ENCODE measurements at regions not wholly inside any gene's neighbourhood (a gene's known extent, or its start where the extent isn't known, plus 50 kb on each side); places are given as distances from the start of the nearest gene placed in this dataset.
"Not testable (repeated sequence)": the region's sequence is repeated elsewhere in the genome, so short reads cannot be mapped to it uniquely, and the experiment has no call there.

- DNase-seq (no peak), ATAC-seq (no peak)
- Histone ChIP-seq H3K27me3 (ENCODE audit: control insufficient read depth, insufficient read depth, low read length) (no peaks in the 10 kb centered on the region), H3K4me3 (ENCODE audit: low read length) (no peak overlapping the region), H3K4me1 (ENCODE audit: control insufficient read depth, insufficient read depth, low read length) (peaks cover 8% of the 10 kb centered on the region), H3K9me3 (ENCODE audit: control insufficient read depth, insufficient read depth, low read length) (no peaks in the 10 kb centered on the region), H3K27ac (ENCODE audit: low read length) (no peak overlapping the region), H3K36me3 (ENCODE audit: control insufficient read depth, insufficient read depth, low read length) (no peaks in the 10 kb centered on the region)
- Mint-ChIP-seq H3K4me3 (no peak overlapping the region), H3K27me3 (ENCODE audit: low read depth in 2 of 2) (peaks cover 7 to 11% of the 10 kb centered on the region in 2 donors), H3K4me1 (peaks cover 5 to 13% of the 10 kb centered on the region in 2 donors), H3K27ac (no peak overlapping the region), H3K36me3 (no peaks in the 10 kb centered on the region), H3K9me3 (no peaks in the 10 kb centered on the region)
- intact Hi-C loops (cut with micrococcal nuclease) = no loop called here
- TF ChIP-seq CTCF (IDR thresholded peaks at IDR 0.05) = no peak
- WGBS (ENCODE audit: insufficient coverage) = 83% methylated on average over 6 of the region's 7 CpGs
Measured at GRCh38 chr2:205865905-205866441, 183.7 kb downstream of the NRP2 start.

- intact Hi-C loops (cut with micrococcal nuclease) = no loop called here
Measured at GRCh38 chr2:205865056-205865455, 182.8 kb downstream of the NRP2 start.

GRCh38 chr2:205864491-205864890 is 182.2 kb downstream of the NRP2 start:
- Mint-ChIP-seq H3K27me3 (ENCODE audit: low read depth in 2 of 2) (peaks cover 11% of the 10 kb centered on the region in 2 donors), H3K36me3 (no peaks in the 10 kb centered on the region), H3K4me1 (peaks cover 5 to 12% of the 10 kb centered on the region in 2 donors), H3K4me3 (no peak overlapping the region), H3K27ac (no peak overlapping the region), H3K9me3 (no peaks in the 10 kb centered on the region)
- no peak for TF ChIP-seq CTCF (IDR thresholded peaks at IDR 0.05)
- no peaks in the 10 kb centered on the region for H3K36me3 ChIP-seq (ENCODE audit: control insufficient read depth, insufficient read depth, low read length)
- ATAC-seq (no peak), DNase-seq (no peak)
- H3K9me3 ChIP-seq (ENCODE audit: control insufficient read depth, insufficient read depth, low read length) = no peaks in the 10 kb centered on the region
- no peak overlapping the region for H3K4me3 ChIP-seq (ENCODE audit: low read length)
- no peak overlapping the region for H3K27ac ChIP-seq (ENCODE audit: low read length)
- intact Hi-C loops (cut with micrococcal nuclease) = no loop called here
- WGBS (ENCODE audit: insufficient coverage) = no CpG with 5 or more reads among the region's 1 CpG
- H3K27me3 ChIP-seq (ENCODE audit: control insufficient read depth, insufficient read depth, low read length) = no peaks in the 10 kb centered on the region
- H3K4me1 ChIP-seq (ENCODE audit: control insufficient read depth, insufficient read depth, low read length) = peaks cover 8% of the 10 kb centered on the region

More at GRCh38 chr2:205865056-205865455, 182.8 kb downstream of the NRP2 start:
- H3K36me3 ChIP-seq (ENCODE audit: control insufficient read depth, insufficient read depth, low read length) = no peaks in the 10 kb centered on the region
- Mint-ChIP-seq H3K36me3 (no peaks in the 10 kb centered on the region), H3K27me3 (ENCODE audit: low read depth in 2 of 2) (peaks cover 7 to 11% of the 10 kb centered on the region in 2 donors), H3K4me1 (peaks cover 5 to 13% of the 10 kb centered on the region in 2 donors), H3K9me3 (no peaks in the 10 kb centered on the region), H3K4me3 (no peak overlapping the region), H3K27ac (no peak overlapping the region)
- 92% methylated on average over 3 of the region's 3 CpGs for WGBS (ENCODE audit: insufficient coverage)
- H3K27me3 ChIP-seq (ENCODE audit: control insufficient read depth, insufficient read depth, low read length) = no peaks in the 10 kb centered on the region
- no peak overlapping the region for H3K4me3 ChIP-seq (ENCODE audit: low read length)
- peaks cover 8% of the 10 kb centered on the region for H3K4me1 ChIP-seq (ENCODE audit: control insufficient read depth, insufficient read depth, low read length)
- no peaks in the 10 kb centered on the region for H3K9me3 ChIP-seq (ENCODE audit: control insufficient read depth, insufficient read depth, low read length)
- ATAC-seq = no peak
- no peak for TF ChIP-seq CTCF (IDR thresholded peaks at IDR 0.05)
- no peak for DNase-seq
- H3K27ac ChIP-seq (ENCODE audit: low read length) = no peak overlapping the region

GRCh38 chr2:205862761-205863160 is 180.5 kb downstream of the NRP2 start:
- H3K4me1 Mint-ChIP-seq; H3K36me3 Mint-ChIP-seq; H3K27ac Mint-ChIP-seq; H3K4me3 Mint-ChIP-seq; ATAC-seq; H3K9me3 Mint-ChIP-seq; intact Hi-C loops (cut with micrococcal nuclease); H3K27me3 ChIP-seq (ENCODE audit: control insufficient read depth, insufficient read depth, low read length); H3K4me3 ChIP-seq (ENCODE audit: low read length); DNase-seq; H3K27ac ChIP-seq (ENCODE audit: low read length); H3K36me3 ChIP-seq (ENCODE audit: control insufficient read depth, insufficient read depth, low read length); H3K4me1 ChIP-seq (ENCODE audit: control insufficient read depth, insufficient read depth, low read length); H3K9me3 ChIP-seq (ENCODE audit: control insufficient read depth, insufficient read depth, low read length): not testable (repeated sequence)
- 97% methylated on average over 4 of the region's 4 CpGs for WGBS (ENCODE audit: insufficient coverage)
- peaks cover 11 to 16% of the 10 kb centered on the region in 2 donors for H3K27me3 Mint-ChIP-seq (ENCODE audit: low read depth in 2 of 2)
